ENCODE measurements at regions not wholly inside any gene's neighbourhood (a gene's known extent, or its start where the extent isn't known, plus 50 kb on each side); places are given as distances from the start of the nearest gene placed in this dataset.

- no peak for DNase-seq (ENCODE audit: low spot score)
Measured at GRCh38 chr5:118279540-118280294, 708.6 kb downstream of the DTWD2 start.

GRCh38 chr5:118270526-118270925, 717.8 kb downstream of the DTWD2 start:
- DNase-seq (ENCODE audit: low spot score): no peak

GRCh38 chr5:118258223-118258622, 730.1 kb downstream of the DTWD2 start:
- no peak for DNase-seq (ENCODE audit: low spot score)

DNA sequence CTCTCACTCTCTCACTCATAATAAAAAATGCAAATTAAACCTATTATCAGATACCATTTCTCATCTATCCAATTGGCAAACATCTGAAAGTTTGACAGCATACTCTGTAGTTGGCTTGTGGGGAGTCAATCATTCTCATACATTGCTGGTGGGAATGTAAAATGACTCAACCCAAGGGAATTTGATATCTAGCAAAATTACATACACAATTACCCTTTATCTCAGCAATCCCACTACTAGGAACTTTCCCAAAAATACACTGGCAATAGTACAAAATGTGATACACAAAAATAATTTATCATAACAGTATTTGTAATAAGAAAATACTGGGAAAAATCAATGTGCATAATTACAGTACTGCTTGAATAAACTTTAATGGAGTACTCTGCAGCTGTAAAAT, 731.3 kb downstream of the DTWD2 start:
- no peak for DNase-seq (ENCODE audit: low spot score)

- no peak for DNase-seq (ENCODE audit: low spot score)
Measured at GRCh38 chr5:118253225-118254061, 734.9 kb downstream of the DTWD2 start.

DNA sequence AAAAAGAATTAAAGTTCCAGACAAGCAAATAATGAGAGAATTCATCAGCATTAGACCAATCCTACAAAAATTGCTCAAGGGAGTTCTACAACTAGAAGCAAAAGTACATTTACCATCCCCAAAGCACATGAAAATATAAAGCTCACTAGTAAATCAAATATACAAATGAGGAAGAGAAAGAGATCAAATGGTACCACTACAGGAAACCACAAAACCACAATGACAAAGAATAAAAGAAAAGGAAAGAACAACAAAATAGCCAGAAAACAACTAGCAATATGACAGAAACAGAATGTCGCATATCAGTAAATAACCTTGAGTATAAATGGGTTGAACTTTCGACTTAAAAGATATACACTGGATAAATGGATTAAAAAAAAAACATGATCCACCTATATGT, 739.0 kb downstream of the DTWD2 start:
- DNase-seq (ENCODE audit: low spot score): no peak

DNA sequence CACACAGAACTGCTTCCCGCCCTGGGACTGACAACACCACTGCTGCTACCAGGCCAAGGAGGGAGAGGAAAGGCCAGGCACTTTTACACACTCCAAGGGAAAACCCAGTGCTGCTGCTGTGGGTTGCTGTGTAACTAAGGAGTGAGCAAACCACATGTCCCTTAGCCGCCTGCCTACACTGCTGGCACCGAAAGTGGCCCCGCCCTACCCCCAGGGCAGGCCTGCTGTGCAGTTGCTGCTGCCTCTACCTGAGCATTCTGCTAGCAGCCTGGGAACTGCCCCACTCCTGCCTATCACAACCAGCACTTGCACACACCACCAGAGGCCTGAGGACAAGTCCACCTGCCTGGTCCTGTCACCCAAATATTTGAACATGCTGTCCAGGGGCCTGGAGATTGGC, 740.9 kb downstream of the DTWD2 start:
- no peak for DNase-seq (ENCODE audit: low spot score)

GRCh38 chr5:118243613-118244012, 744.7 kb downstream of the DTWD2 start:
- DNase-seq (ENCODE audit: low spot score): no peak

DNA sequence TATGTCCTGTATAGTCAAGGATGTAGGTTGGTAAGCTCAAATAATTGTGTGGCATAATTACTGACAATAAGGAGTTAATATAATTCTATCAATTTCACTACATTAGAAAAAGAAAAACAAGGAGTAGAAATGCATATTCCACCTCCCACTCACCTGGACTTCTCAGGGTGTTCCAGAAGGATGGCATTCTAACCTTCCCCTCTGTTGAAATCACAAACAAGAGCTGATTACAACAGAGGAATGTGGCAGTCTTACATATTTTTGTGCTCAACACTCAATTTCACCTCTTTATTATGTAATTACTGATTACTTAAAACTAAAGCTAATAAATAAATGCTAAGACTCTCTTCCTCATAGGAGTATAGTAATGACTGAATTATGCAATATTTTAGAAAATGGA, 745.3 kb downstream of the DTWD2 start:
- no peak for DNase-seq (ENCODE audit: low spot score)

DNA sequence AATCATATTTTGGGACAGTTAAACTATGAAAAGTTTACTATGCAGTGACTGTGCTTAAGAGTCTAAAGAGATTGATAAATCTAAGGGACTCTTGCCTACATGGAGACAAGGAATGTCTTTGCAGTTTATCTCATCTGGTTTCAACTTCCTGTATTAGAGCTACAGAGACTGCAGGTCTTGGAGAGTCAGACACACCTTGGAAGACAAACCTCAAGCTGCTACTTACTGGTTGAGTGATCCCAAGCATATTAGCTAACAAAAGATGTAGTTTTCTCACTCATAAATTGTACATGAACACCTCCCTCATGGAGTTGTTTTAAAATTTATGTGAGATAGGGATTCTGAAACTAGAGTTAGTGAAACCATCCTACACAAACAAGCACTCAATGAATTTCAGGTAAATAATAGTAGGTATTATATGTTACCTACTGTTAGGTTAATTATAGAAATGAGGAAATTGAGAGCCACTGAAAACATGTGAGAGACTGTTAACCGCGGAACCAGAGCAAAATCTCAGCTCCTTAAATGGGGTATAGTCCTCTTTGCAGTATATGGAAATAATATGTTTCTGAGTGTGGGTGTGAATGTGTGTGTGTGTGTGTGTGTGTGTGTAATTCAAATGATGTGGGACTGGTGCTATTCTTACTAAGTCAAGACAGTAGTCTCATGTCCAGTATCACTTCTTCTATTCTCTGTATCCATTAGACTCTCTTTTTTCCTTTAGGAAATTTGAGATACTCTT, 752.1 kb downstream of the DTWD2 start:
- DNase-seq (ENCODE audit: low spot score): no peak

DNA sequence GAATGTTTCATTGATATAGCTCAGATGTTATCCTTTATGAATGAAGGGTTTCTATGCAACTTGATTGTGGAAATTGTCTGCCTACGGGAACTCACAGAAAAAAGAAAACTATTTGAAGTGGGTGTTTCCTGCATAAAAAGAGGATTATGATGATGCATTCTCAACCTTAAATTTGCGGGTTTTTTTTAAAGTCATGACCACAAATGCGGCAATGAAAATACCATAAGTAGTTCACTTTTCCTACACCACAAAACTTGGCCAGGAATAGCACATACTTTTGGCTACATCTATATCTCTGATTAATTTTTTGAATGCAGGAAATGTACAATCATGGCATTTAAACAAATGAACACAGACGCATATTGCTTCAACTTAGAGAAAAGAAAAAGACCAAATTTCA, 754.7 kb downstream of the DTWD2 start:
- DNase-seq (ENCODE audit: low spot score): no peak

DNA sequence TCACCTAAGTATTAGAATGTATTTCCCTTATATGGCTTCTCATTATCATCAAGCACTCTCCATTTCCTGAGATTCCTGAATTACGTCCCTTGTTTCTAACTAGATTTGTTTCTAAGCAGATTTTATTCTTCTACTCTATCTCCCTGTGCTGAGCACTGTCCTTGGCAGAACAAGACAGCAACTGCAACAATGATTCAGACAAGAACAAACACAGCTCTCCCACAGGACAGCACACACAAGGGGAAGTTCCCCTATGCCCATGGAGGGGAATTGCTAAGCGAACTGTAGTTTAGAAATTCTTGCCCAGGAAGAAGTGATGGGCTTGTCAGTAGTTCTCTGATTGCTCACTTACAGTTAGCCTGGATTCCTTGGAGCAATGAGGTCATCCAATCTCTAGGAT, 759.9 kb downstream of the DTWD2 start:
- DNase-seq (ENCODE audit: low spot score): no peak

GRCh38 chr5:118224546-118224945, 763.8 kb downstream of the DTWD2 start:
- DNase-seq (ENCODE audit: low spot score): no peak

GRCh38 chr5:118220556-118221195, 767.7 kb downstream of the DTWD2 start:
- no peak for DNase-seq (ENCODE audit: low spot score)

DNA sequence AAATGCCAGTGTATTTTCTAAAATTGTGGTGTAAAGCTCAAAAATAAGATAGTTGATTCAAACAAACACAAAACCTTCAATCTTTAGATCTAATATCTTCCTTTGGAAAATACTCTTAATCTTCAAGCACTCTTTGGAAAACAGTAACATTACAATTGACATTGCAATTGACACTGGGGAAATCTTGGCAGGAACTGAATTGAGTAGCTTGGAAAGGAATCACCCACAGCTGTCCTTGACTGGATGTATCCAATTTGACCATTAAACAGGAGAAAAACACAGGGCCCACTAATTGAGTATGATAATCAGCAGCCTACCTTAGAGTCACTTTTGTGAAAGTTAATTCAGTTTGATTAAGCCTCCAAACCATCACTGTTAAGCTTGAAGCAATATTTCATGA, 776.7 kb downstream of the DTWD2 start:
- no peak for DNase-seq (ENCODE audit: low spot score)

DNA sequence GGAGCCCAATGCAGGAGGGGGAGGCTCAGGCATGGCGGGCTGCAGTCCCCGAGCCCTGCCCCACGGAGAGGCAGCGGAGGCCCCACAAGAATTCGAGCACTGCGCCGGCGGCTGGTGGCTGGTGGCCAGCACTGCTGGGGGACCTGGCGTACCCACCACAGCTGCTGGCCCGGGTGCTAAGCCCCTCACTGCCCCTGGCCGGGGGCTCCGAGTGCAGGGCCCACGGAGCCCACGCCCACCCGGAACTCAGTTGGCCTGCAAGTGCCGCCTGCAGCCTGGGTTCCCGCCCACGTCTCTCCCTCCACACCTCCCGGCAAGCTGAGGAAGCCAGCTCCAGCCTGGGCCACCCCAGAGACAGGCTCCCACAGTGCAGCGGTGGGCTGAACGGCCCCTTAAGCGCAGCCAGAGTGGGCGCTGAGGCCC, 780.3 kb downstream of the DTWD2 start:
- DNase-seq (ENCODE audit: low spot score): no peak

DNA sequence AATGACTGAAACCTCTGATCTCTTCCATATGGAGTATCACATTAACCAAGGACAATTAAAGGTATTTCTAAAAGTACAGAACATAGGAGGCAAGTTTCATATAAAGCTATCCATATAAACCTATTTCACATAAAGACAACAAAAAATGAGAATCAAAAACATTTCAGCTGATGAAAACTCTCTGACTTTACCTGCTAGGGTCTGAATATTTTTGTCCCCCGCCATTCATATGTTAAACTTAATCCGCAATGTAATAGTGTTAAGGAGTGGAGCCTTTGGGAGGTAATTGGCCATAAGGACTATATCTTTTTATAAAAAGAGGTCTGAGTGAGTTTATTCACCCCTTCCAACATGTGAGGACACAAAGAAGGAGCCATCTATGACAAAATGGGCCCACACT, 788.5 kb downstream of the DTWD2 start:
- DNase-seq (ENCODE audit: low spot score): no peak

DNA sequence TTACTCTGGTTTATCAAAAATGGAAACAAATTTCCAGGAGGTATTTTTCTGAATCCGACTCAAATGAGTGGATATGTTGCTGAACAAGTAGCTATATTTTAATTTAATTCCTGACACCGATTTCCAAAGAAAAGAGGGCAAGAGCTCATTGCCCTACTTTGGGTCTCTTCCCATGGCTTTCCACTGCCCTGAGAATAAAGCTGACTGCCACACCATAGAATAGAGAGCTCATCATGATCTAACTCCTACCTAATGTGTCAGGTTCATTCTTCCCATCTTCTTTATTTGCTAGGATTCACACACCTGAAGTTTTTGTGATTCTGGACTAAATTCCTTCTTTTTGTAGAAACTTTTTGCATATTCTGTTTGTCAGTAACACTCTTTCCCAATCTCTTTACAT, 792.1 kb downstream of the DTWD2 start:
- DNase-seq (ENCODE audit: low spot score): no peak

GRCh38 chr5:118195211-118195610, 793.1 kb downstream of the DTWD2 start:
- DNase-seq (ENCODE audit: low spot score): no peak

GRCh38 chr5:118193194-118193905, 795.0 kb downstream of the DTWD2 start:
- no peak for DNase-seq (ENCODE audit: low spot score)

GRCh38 chr5:118185018-118185417, 803.3 kb downstream of the DTWD2 start:
- DNase-seq (ENCODE audit: low spot score): no peak

DNA sequence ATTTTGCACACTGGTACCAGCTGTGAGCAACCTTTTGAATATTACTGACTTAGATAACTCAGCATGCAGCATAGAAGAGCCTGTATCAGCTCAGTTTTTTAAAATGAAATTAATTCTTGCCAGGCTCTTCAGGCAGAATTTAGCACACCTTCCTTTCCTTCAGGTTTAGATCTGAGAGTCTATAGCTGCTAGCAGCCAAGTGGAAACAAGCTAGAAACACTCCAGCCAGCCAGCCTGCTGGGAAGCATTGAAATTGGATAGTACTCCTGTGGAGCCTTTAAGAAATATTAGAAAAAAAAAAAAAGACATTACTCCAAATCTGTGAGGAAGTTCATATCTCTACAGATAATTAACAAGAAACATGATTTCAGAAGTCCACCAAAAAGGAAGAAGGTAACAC, 812.2 kb downstream of the DTWD2 start:
- DNase-seq (ENCODE audit: low spot score): no peak
